Right cardiac atrium (tissue), 5 donors: ENCODE measurements at regions not wholly inside any gene's neighbourhood (a gene's known extent, or its start where the extent isn't known, plus 50 kb on each side); places are given as distances from the start of the nearest gene placed in this dataset.
"Not testable (repeated sequence)": the region's sequence is repeated elsewhere in the genome, so short reads cannot be mapped to it uniquely, and the experiment has no call there.

Source experiments
- ATAC-seq, 2 donors: fragments of 200-7000 bp; cut with Tn5 transposase; one replicate each; pipeline versions ENCODE4 v1.8.0 to v1.9.1; 2020; ENCODE audit warnings: moderate library complexity in 2 of 2, mild to moderate bottlenecking in 1 of 2
- DNase-seq, 3 donors: peaks; one replicate each; pipeline ENCODE4 v3.0.0-alpha.2; 2020
- H3K27ac ChIP-seq: one replicate; pipeline ENCODE4 v1.5.1; 2013; ENCODE audit warnings: mild to moderate bottlenecking, low read length, control low read depth, moderate library complexity
- H3K27me3 ChIP-seq: one replicate; pipeline ENCODE4 v1.6.1; 2013; ENCODE audit not compliant: control insufficient read depth, insufficient read depth
- H3K4me1 ChIP-seq: one replicate; pipeline ENCODE4 v1.6.1; 2013; ENCODE audit warnings: low read length; ENCODE audit not compliant: control insufficient read depth, insufficient read depth
- H3K4me3 ChIP-seq: one replicate; pipeline ENCODE4 v1.5.1; 2013; ENCODE audit warnings: low read length, control low read depth
- H3K9me3 ChIP-seq: one replicate; pipeline ENCODE4 v1.6.1; 2013; ENCODE audit warnings: low read length; ENCODE audit not compliant: control insufficient read depth
- WGBS: extraction: QIAGEN DNeasy Blood & Tissue Kit; methylation state at CpG from one replicate; pipeline ENCODE4 v1.1.7; 2013; 5-methylcytosine and 5-hydroxymethylcytosine counted together
- intact Hi-C, 4 donors: fragments of 100-400 bp; cut with DNase I; formaldehyde crosslinking; loops; one replicate each; pipeline versions ENCODE4 v1.11.0 to v1.14.0; 2022 to 2023
- donor health status: healthy with polysubstance abuse.
- donor health status: DM: no; HTN: yes; CAD: no.
- donor health status: DM: no; HTN: no; CAD: no.
- donor health status: DM: no; HTN: yes; CAD: no; lungs with severe emphysema.
- donor health status: DM: yes; HTN: yes; CAD: no.

- DNase-seq (no peak), ATAC-seq (no peak)
- Histone ChIP-seq H3K27ac (no peak overlapping the region), H3K9me3 (no peaks in the 10 kb centered on the region), H3K4me3 (no peak overlapping the region), H3K4me1 (no peaks in the 10 kb centered on the region), H3K27me3 (no peaks in the 10 kb centered on the region)
- 69% methylated on average over 5 of the region's 5 CpGs for WGBS
- intact Hi-C loops: no loop called here
Measured at GRCh38 chr2:142533177-142533576, 344.3 kb upstream of the KYNU start.

DNA sequence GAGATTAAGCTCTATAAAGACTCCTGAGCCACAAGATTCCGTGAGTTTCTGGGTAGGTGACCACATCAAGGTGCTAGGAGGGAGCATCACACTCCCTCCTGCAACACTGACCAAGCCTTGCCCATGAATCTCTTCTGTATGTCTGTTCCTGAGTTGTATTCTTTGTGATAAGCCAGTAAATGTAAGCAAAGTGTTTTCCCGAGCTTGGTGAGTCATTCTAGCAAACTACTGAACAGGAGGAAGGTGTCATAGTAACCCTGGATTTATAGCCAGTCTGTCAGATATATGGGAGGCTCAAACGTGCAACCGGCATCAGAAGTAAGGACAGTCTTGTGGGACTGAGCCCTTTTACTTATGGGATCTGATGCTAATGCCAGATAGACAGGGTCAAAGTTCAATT, 346.1 kb upstream of the KYNU start:
- intact Hi-C loops: no loop called here
- no peaks in the 10 kb centered on the region for H3K9me3 ChIP-seq
- 56% methylated on average over 4 of the region's 4 CpGs for WGBS
- no peak overlapping the region for H3K4me3 ChIP-seq
- DNase-seq: no peak
- no peaks in the 10 kb centered on the region for H3K4me1 ChIP-seq
- H3K27me3 ChIP-seq: no peaks in the 10 kb centered on the region
- no peak overlapping the region for H3K27ac ChIP-seq
- ATAC-seq: no peak

GRCh38 chr2:142525720-142526119, 351.7 kb upstream of the KYNU start:
- H3K4me1 ChIP-seq: no peaks in the 10 kb centered on the region
- WGBS: 88% methylated on average over 3 of the region's 3 CpGs
- H3K27ac ChIP-seq: no peak overlapping the region

GRCh38 chr2:142521492-142521891, 356.0 kb upstream of the KYNU start:
- ATAC-seq: no peak
- intact Hi-C loops: no loop called here
- Histone ChIP-seq H3K4me1 (no peaks in the 10 kb centered on the region), H3K27ac (no peak overlapping the region), H3K4me3 (no peak overlapping the region), H3K27me3 (no peaks in the 10 kb centered on the region), H3K9me3 (no peaks in the 10 kb centered on the region)
- 63% methylated on average over 3 of the region's 3 CpGs for WGBS
- DNase-seq: no peak

More at GRCh38 chr2:142525720-142526119, 351.7 kb upstream of the KYNU start:
- ATAC-seq: no peak
- no peaks in the 10 kb centered on the region for H3K27me3 ChIP-seq
- H3K9me3 ChIP-seq: no peaks in the 10 kb centered on the region
- DNase-seq: no peak
- intact Hi-C loops: no loop called here
- H3K4me3 ChIP-seq: no peak overlapping the region

- Histone ChIP-seq H3K4me1 (no peaks in the 10 kb centered on the region), H3K27ac (no peak overlapping the region), H3K27me3 (no peaks in the 10 kb centered on the region), H3K9me3 (no peaks in the 10 kb centered on the region), H3K4me3 (no peak overlapping the region)
- DNase-seq: no peak
- intact Hi-C loops: no loop called here
- no peak for ATAC-seq
- WGBS: 62% methylated on average over 2 of the region's 2 CpGs
Measured at GRCh38 chr2:142515493-142515892, 362.0 kb upstream of the KYNU start.

- Histone ChIP-seq H3K4me3 (no peak overlapping the region), H3K4me1 (no peaks in the 10 kb centered on the region), H3K9me3 (no peaks in the 10 kb centered on the region), H3K27ac (no peak overlapping the region), H3K27me3 (no peaks in the 10 kb centered on the region)
- intact Hi-C loops: no loop called here
- WGBS: 33% methylated on average over 3 of the region's 3 CpGs
- ATAC-seq (no peak), DNase-seq (no peak)
Measured at GRCh38 chr2:142509401-142509800, 368.1 kb upstream of the KYNU start.

GRCh38 chr2:142504754-142505153, 372.7 kb upstream of the KYNU start:
- Histone ChIP-seq H3K9me3 (no peaks in the 10 kb centered on the region), H3K4me1 (no peaks in the 10 kb centered on the region), H3K27me3 (no peaks in the 10 kb centered on the region), H3K4me3 (no peak overlapping the region), H3K27ac (no peak overlapping the region)
- no peak for ATAC-seq
- intact Hi-C loops: no loop called here
- DNase-seq: no peak
- 66% methylated on average over 1 of the region's 1 CpG for WGBS

DNA sequence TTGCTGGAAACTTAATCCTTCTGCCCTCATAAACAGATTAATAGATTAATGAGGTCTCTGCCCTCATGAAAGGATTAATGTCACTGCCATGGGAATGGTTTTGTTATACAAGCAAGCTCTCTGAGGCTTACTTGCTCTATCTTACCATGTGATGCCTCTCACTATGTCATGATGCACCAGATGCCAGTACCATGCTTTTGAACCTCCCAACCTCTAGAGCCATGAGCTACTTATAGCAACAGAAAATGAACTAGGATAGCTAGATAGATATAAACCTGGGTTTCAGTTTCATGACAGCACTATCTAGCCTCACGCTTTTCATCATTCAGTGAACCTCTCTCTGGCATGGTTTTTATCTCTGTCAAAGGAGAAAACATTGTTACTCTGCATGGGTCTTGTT, 371.6 kb upstream of the LRP1B start:
- WGBS: 70% methylated on average over 1 of the region's 1 CpG
- no peaks in the 10 kb centered on the region for H3K4me1 ChIP-seq
- no peaks in the 10 kb centered on the region for H3K27me3 ChIP-seq
- no peak overlapping the region for H3K4me3 ChIP-seq
- DNase-seq (no peak), ATAC-seq (no peak)
- H3K9me3 ChIP-seq: no peaks in the 10 kb centered on the region
- intact Hi-C loops: no loop called here
- H3K27ac ChIP-seq: no peak overlapping the region

DNA sequence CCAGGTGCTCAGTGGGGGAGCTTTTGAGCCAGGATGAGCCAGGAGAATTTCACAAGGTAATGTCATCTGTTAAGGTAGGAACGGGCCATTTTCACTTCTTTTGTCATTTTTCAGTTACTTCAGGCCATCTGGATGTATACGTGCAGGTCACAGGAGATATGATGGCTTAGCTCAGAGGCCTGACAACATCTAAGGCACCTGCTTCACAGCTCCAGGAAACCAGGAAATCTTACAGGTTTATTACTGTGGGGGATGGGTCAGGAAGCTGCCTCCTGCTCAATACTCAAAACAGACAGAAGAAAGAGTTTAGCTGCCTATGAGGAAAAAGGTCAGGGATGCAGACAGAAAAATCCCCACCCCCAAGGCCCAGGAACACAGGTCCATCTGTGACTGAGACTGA, 364.3 kb upstream of the LRP1B start:
- Histone ChIP-seq H3K4me3 (no peak overlapping the region), H3K4me1 (no peaks in the 10 kb centered on the region), H3K9me3 (no peaks in the 10 kb centered on the region), H3K27ac (no peak overlapping the region), H3K27me3 (no peaks in the 10 kb centered on the region)
- no peak for ATAC-seq
- 68% methylated on average over 2 of the region's 2 CpGs for WGBS
- DNase-seq: no peak
- intact Hi-C loops: no loop called here

DNA sequence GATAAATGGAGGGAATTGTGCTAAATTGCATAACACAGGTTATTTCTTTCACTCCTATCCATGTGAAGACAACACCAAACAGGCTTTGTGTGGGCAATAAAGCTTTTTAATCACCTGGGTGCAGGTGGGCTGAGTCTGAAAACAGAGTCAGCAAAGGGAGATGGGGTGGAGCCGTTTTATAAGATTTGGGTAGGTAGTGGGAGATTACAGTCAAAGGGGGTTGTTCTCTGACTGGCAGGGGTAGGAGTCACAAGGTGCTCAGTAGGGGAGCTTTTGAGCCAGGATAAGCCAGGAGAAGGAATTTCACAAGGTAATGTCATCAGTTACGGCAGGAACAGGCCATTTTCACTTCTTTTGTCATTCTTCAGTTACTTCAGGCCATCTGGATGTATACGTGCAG, 358.8 kb upstream of the LRP1B start:
- WGBS: 49% methylated on average over 3 of the region's 3 CpGs
- H3K27ac ChIP-seq, DNase-seq, H3K4me1 ChIP-seq, H3K27me3 ChIP-seq, H3K4me3 ChIP-seq, H3K9me3 ChIP-seq, ATAC-seq, intact Hi-C loops: not testable (repeated sequence)

- Histone ChIP-seq H3K4me1 (no peaks in the 10 kb centered on the region), H3K27me3 (no peaks in the 10 kb centered on the region), H3K4me3 (no peak overlapping the region), H3K27ac (no peak overlapping the region), H3K9me3 (no peaks in the 10 kb centered on the region)
- WGBS: 65% methylated on average over 2 of the region's 2 CpGs
- intact Hi-C loops: no loop called here
- ATAC-seq (no peak), DNase-seq (no peak)
Measured at GRCh38 chr2:142484111-142484510, 353.3 kb upstream of the LRP1B start.

DNA sequence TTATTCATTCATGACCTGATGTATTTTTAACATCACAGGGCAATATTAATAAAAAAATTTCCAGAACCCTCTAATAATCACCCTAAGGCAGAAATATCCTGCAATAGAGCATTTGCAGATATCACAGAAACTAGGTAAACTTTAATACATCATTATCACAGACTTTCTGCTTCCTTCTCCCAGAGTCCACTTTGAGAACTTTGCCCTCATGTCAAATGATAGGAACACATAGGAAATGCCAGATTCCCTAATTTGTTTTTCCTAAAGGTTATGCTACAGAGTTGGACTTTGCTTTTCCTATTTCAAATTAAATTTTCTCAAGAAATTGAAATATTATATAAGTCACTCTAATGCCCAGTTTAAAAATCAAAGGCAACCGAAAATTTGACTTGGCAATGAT, 352.8 kb upstream of the LRP1B start:
- no peak for ATAC-seq
- Histone ChIP-seq H3K27ac (no peak overlapping the region), H3K27me3 (no peaks in the 10 kb centered on the region), H3K4me3 (no peak overlapping the region), H3K4me1 (no peaks in the 10 kb centered on the region), H3K9me3 (no peaks in the 10 kb centered on the region)
- WGBS: 81% methylated on average over 1 of the region's 1 CpG
- DNase-seq: no peak
- intact Hi-C loops: no loop called here
